ENCODE measurements at regions not wholly inside any gene's neighbourhood (a gene's known extent, or its start where the extent isn't known, plus 50 kb on each side); places are given as distances from the start of the nearest gene placed in this dataset.

GRCh38 chr10:78302989-78303854 is 269.6 kb downstream of the RPS24 start:
- 5% methylated on average over 68 of the region's 81 CpGs for WGBS (ENCODE audit: insufficient coverage)

More at GRCh38 chr10:78302989-78303854, 269.6 kb downstream of the RPS24 start:
- Histone ChIP-seq H3K36me3 (replicated peaks in 1 of 2; ENCODE audit: control extremely low read depth in 1 of 2, control insufficient read depth in 1 of 2, extremely low read depth in 1 of 2, insufficient read depth in 2 of 2, low read length in 1 of 2) (no peaks in the 10 kb centered on the region), H3K9me3 (ENCODE audit: control extremely low read depth in 1 of 3, control insufficient read depth in 2 of 3, insufficient read depth in 1 of 3, low read length in 2 of 3) (peaks cover 0 to 7% (median 0%) of the 10 kb centered on the region in 3 donors), H3K79me2 (ENCODE audit: control insufficient read depth, insufficient read depth, low read length) (no peaks in the 10 kb centered on the region), H3K9ac (ENCODE audit: low read length) (peak overlapping the region; percentile 78), H3K27me3 (replicated peaks in 1 of 4; ENCODE audit: control extremely low read depth in 1 of 4, control insufficient read depth in 3 of 4, insufficient read depth in 4 of 4, low read length in 3 of 4) (no peaks in the 10 kb centered on the region), H2AFZ (ENCODE audit: insufficient read depth, low read depth, low read length, poor library complexity, severe bottlenecking) (peak overlapping the region; percentile 88), H3K4me3 (ENCODE audit: control extremely low read depth in 1 of 5, extremely low read depth in 1 of 5, insufficient read depth in 1 of 5, low read depth in 2 of 5, low read length in 4 of 5) (peak overlapping the region; percentile 59 to 81 (median 66)), H4K20me1 (ENCODE audit: control insufficient read depth, insufficient read depth, low read length, poor library complexity, severe bottlenecking) (no peaks in the 10 kb centered on the region), H3K27ac (ENCODE audit: low read length in 2 of 2) (peak overlapping the region; percentile 80 to 93), H3K4me1 (ENCODE audit: control insufficient read depth in 2 of 2, insufficient read depth in 2 of 2, low read length in 2 of 2) (peaks cover 32 to 48% of the 10 kb centered on the region in 2 donors), H3K4me2 (replicated peaks; ENCODE audit: low read depth, low read length, poor library complexity, severe bottlenecking) (peak overlapping the region; percentile 88)
- peak overlapping the region; percentile 97 for H3K4me3 Mint-ChIP-seq
- peak overlapping the region; percentile 98 for H3K27ac Mint-ChIP-seq
- TF ChIP-seq EZH2 (IDR thresholded peaks at IDR 0.05; ENCODE audit: borderline replicate concordance, insufficient read depth, low read depth, low read length, poor library complexity, severe bottlenecking) (no peak), CTCF (IDR thresholded peaks at IDR 0.05) (peak; percentile 85)
- H3K27me3 Mint-ChIP-seq = no peaks in the 10 kb centered on the region
- H3K9me3 Mint-ChIP-seq (ENCODE audit: insufficient read depth) = no peaks in the 10 kb centered on the region
- intact Hi-C loops (cut with micrococcal nuclease) = loop anchor here (1.0 to 10.0 kb wide), 11 partner anchors 71 to 1904 kb away; partner anchors contain the start of genes ANXA11 and RPS24
- H3K4me1 Mint-ChIP-seq = peaks cover 45% of the 10 kb centered on the region
- ATAC-seq (ENCODE audit: low read depth) = peak; percentile 86
- POLR2A ChIA-PET = interaction anchor here (0.6 kb wide), 1 partner anchor 183 kb away, joined by 4 read pairs; no protein-coding TSS in a partner anchor
- CTCF ChIA-PET = interaction anchor here (1.0 to 1.8 kb wide), 6 partner anchors 30 to 891 kb away, joined by 3 to 15 read pairs (median 4); no protein-coding TSS in a partner anchor
- peak; percentile 98 for DNase-seq
